DOHH2 (cell line): ENCODE measurements at regions not wholly inside any gene's neighbourhood (a gene's known extent, or its start where the extent isn't known, plus 50 kb on each side); places are given as distances from the start of the nearest gene placed in this dataset.

Experiments used
- EZH2phosphoT487 ChIP-seq: fragments of 200-600 bp; sonication (generic); IDR thresholded peaks from 2 replicates; pipeline ENCODE4 v1.6.1; 2017; ENCODE audit warnings: borderline replicate concordance, mild to moderate bottlenecking, antibody characterized with exemption, low read length, moderate library complexity, mixed read lengths
- TF ChIP-seq, protein P1 (sequence below): fragments of 200-600 bp; sonication (generic); IDR thresholded peaks from one replicate; pipeline ENCODE4 v1.5.1; 2014; ENCODE audit warnings: antibody characterized with exemption, mild to moderate bottlenecking, low read depth, low read length; ENCODE audit not compliant: poor library complexity, severe bottlenecking

DNA sequence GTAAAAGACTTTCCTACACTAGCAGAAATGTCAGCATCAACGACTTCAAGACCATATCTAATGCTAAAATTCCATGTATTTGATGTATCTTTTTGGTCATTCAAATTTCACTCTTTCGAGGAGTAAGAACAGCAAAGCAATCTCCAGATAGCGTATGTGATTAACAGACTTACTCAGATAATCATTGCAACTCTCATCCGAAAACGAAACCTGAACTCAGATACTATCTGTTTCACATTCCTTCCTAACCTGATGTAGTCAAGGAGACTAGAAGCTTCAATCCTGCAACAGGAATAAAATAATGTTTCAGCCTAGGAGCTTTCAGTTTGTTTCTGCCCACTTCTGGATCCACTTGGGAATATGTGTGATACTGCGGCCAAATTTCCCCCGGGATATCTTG, 286.3 kb downstream of the NUAK1 start:
- TF ChIP-seq, protein P1, sequence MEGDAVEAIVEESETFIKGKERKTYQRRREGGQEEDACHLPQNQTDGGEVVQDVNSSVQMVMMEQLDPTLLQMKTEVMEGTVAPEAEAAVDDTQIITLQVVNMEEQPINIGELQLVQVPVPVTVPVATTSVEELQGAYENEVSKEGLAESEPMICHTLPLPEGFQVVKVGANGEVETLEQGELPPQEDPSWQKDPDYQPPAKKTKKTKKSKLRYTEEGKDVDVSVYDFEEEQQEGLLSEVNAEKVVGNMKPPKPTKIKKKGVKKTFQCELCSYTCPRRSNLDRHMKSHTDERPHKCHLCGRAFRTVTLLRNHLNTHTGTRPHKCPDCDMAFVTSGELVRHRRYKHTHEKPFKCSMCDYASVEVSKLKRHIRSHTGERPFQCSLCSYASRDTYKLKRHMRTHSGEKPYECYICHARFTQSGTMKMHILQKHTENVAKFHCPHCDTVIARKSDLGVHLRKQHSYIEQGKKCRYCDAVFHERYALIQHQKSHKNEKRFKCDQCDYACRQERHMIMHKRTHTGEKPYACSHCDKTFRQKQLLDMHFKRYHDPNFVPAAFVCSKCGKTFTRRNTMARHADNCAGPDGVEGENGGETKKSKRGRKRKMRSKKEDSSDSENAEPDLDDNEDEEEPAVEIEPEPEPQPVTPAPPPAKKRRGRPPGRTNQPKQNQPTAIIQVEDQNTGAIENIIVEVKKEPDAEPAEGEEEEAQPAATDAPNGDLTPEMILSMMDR, result no peak
- TF ChIP-seq EZH2phosphoT487, result no peak
